ENCODE measurements at regions not wholly inside any gene's neighbourhood (a gene's known extent, or its start where the extent isn't known, plus 50 kb on each side); places are given as distances from the start of the nearest gene placed in this dataset.

GRCh38 chr6:24987446-24988115, 51.8 kb upstream of the RIPOR2 start:
- no peak for DNase-seq
- H3K27ac ChIP-seq (replicated peaks) = no peak overlapping the region
- intact Hi-C loops (cut with micrococcal nuclease) = no loop called here
- H3K4me3 ChIP-seq = no peak overlapping the region
- no peak for TF ChIP-seq CTCF (IDR thresholded peaks at IDR 0.05; ENCODE audit: borderline replicate concordance)
- peaks cover 11% of the 10 kb centered on the region for H3K9me3 ChIP-seq (replicated peaks)
- no peaks in the 10 kb centered on the region for H3K27me3 ChIP-seq (ENCODE audit: low read depth)
- H3K4me1 ChIP-seq = no peaks in the 10 kb centered on the region
- no peaks in the 10 kb centered on the region for H3K36me3 ChIP-seq

GRCh38 chr6:24988562-24988961, 52.8 kb upstream of the RIPOR2 start:
- H3K4me3 ChIP-seq = no peak overlapping the region
- no peaks in the 10 kb centered on the region for H3K36me3 ChIP-seq
- H3K27me3 ChIP-seq (ENCODE audit: low read depth) = no peaks in the 10 kb centered on the region
- no peak for TF ChIP-seq CTCF (IDR thresholded peaks at IDR 0.05; ENCODE audit: borderline replicate concordance)
- intact Hi-C loops (cut with micrococcal nuclease) = no loop called here
- no peaks in the 10 kb centered on the region for H3K4me1 ChIP-seq
- H3K9me3 ChIP-seq (replicated peaks) = peaks cover 14% of the 10 kb centered on the region
- H3K27ac ChIP-seq (replicated peaks) = no peak overlapping the region
- DNase-seq = no peak

GRCh38 chr6:24990236-24990845, 54.6 kb upstream of the RIPOR2 start:
- no peak overlapping the region for H3K27ac ChIP-seq (replicated peaks)
- peaks cover 14% of the 10 kb centered on the region for H3K9me3 ChIP-seq (replicated peaks)
- H3K36me3 ChIP-seq = no peaks in the 10 kb centered on the region
- H3K27me3 ChIP-seq (ENCODE audit: low read depth) = no peaks in the 10 kb centered on the region
- no peak for DNase-seq
- intact Hi-C loops (cut with micrococcal nuclease) = loop anchor here (5.0 kb wide), 2 partner anchors 82 to 133 kb away; no protein-coding TSS in a partner anchor
- H3K4me1 ChIP-seq = no peaks in the 10 kb centered on the region
- TF ChIP-seq CTCF (IDR thresholded peaks at IDR 0.05; ENCODE audit: borderline replicate concordance) = no peak
- H3K4me3 ChIP-seq = no peak overlapping the region

- no peak overlapping the region for H3K27ac ChIP-seq (replicated peaks)
- no peaks in the 10 kb centered on the region for H3K27me3 ChIP-seq (ENCODE audit: low read depth)
- TF ChIP-seq CTCF (IDR thresholded peaks at IDR 0.05; ENCODE audit: borderline replicate concordance) = no peak
- H3K4me1 ChIP-seq = no peaks in the 10 kb centered on the region
- no peak overlapping the region for H3K4me3 ChIP-seq
- no peaks in the 10 kb centered on the region for H3K36me3 ChIP-seq
- no peak for DNase-seq
- H3K9me3 ChIP-seq (replicated peaks) = peaks cover 14% of the 10 kb centered on the region
- intact Hi-C loops (cut with micrococcal nuclease) = loop anchor here (5.0 kb wide), 2 partner anchors 81 to 134 kb away; no protein-coding TSS in a partner anchor
Observed at GRCh38 chr6:24990944-24991809, 55.4 kb upstream of the RIPOR2 start.

GRCh38 chr6:24991810-24992467, 56.2 kb upstream of the RIPOR2 start:
- intact Hi-C loops (cut with micrococcal nuclease) = loop anchor here (5.0 kb wide), 2 partner anchors 80 to 135 kb away; no protein-coding TSS in a partner anchor

More at GRCh38 chr6:24991810-24992467, 56.2 kb upstream of the RIPOR2 start:
- no peak overlapping the region for H3K4me3 ChIP-seq
- no peaks in the 10 kb centered on the region for H3K4me1 ChIP-seq
- no peaks in the 10 kb centered on the region for H3K27me3 ChIP-seq (ENCODE audit: low read depth)
- H3K9me3 ChIP-seq (replicated peaks) = peaks cover 14% of the 10 kb centered on the region
- no peak for DNase-seq
- no peaks in the 10 kb centered on the region for H3K36me3 ChIP-seq
- TF ChIP-seq CTCF (IDR thresholded peaks at IDR 0.05; ENCODE audit: borderline replicate concordance) = peak; percentile 82
- H3K27ac ChIP-seq (replicated peaks) = no peak overlapping the region

All from left ventricle myocardium inferior (tissue), 1 donor.